Sigmoid colon (tissue), 6 donors: ENCODE measurements at regions not wholly inside any gene's neighbourhood (a gene's known extent, or its start where the extent isn't known, plus 50 kb on each side); places are given as distances from the start of the nearest gene placed in this dataset.
A peak's percentile ranks its signal among the peaks of the same experiment; 100 is the strongest.

Source experiments
- DNase-seq: peaks from one replicate; pipeline ENCODE4 v3.0.0-alpha.2; 2019
- H3K27ac ChIP-seq, 4 donors: fragments of 200-600 bp; sonication (generic); one replicate each; pipeline ENCODE4 v1.5.1; 2016 to 2019; ENCODE audit warnings: mild to moderate bottlenecking in 1 of 4
- H3K27me3 ChIP-seq, 3 donors: fragments of 200-600 bp; sonication (generic); one replicate each; pipeline ENCODE4 v1.5.1; 2019; ENCODE audit warnings: mild to moderate bottlenecking in 1 of 3
- H3K36me3 ChIP-seq, 4 donors: fragments of 200-600 bp; sonication (generic); one replicate each; pipeline ENCODE4 v1.5.1; 2016 to 2019
- H3K4me1 ChIP-seq, 4 donors: fragments of 200-600 bp; sonication (generic); one replicate each; pipeline ENCODE4 v1.5.1; 2017 to 2019
- H3K4me3 ChIP-seq, 4 donors: fragments of 200-600 bp; sonication (generic); one replicate each; pipeline ENCODE4 v1.5.1; 2017 to 2019; ENCODE audit warnings: mild to moderate bottlenecking in 2 of 4, moderate library complexity in 1 of 4
- H3K9me3 ChIP-seq, 4 donors: fragments of 200-600 bp in 3 of 4; sonication (generic) in 3 of 4; one replicate each; pipeline versions ENCODE4 v1.5.1 to v1.6.1; 2013 to 2019
- EP300 ChIP-seq, 4 donors: sonication (generic); formaldehyde crosslinking; IDR thresholded peaks; one replicate each; pipeline ENCODE4 v1.6.1; 2017; ENCODE audit warnings: antibody characterized with exemption in 4 of 4
- POLR2A ChIP-seq, 2 donors: fragments of 450-650 bp; IDR thresholded peaks; one replicate each; pipeline ENCODE4 v1.6.1; 2016; ENCODE audit warnings: antibody characterized with exemption in 2 of 2, mild to moderate bottlenecking in 2 of 2, moderate library complexity in 2 of 2
- POLR2AphosphoS5 ChIP-seq, 4 donors: sonication (generic); formaldehyde crosslinking; IDR thresholded peaks; one replicate each; pipeline ENCODE4 v1.6.1; 2017; ENCODE audit warnings: antibody characterized with exemption in 4 of 4
- WGBS, 2 donors: extraction: QIAGEN DNeasy Blood & Tissue Kit; methylation state at CpG; one replicate each; pipeline ENCODE4 v1.1.7; 2013; 5-methylcytosine and 5-hydroxymethylcytosine counted together
- intact Hi-C: fragments of 100-400 bp; cut with DNase I; formaldehyde crosslinking; loops from one replicate; pipeline ENCODE4 v1.15.1; 2023
- TF ChIP-seq, protein P1 (sequence below), 4 experiments: fragments of 450-650 bp in 3 of 4; fragments of 200-600 bp in 1 of 4; IDR thresholded peaks; one replicate each; pipeline ENCODE4 v1.5.1; 2016 to 2019; ENCODE audit warnings: antibody characterized with exemption in 4 of 4, mild to moderate bottlenecking in 3 of 4, moderate library complexity in 2 of 4
- donor health status: healthy with polysubstance abuse.
- donor health status: healthy.

DNA sequence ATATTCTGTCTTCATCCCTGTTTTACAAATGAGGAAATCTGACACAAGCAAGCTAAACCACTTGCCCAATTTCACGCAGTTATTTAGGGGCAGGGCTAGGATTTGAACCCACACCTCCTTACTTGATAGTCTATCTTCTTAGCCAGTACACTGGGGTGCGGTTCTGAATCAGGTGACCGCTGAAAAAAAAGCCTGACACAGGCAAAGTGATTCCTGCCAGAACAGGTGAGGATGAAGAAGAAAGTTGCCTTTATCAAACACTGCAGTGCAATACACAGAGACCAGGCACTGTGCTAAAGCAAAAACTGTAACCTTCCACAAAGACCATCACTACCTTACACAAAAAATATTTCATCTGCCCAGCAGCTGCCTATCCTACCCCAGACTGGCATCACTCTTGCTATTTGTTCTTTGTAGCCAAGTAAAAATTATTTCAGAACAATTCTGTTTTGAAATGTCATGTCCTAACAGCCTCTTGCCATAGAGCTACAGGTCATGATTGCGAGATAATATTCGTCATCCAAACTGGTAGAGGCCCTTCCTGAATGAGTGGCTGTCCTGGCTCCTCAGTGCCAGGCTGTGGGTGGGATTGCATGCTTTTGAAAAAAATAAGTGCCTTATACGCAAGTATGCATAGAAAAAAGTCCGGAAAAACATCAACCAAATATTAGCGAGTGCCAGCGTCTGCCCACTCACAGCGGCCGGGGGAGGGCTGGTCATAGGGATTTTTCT lies 142.3 kb upstream of the TPM1 start:
- TF ChIP-seq POLR2A (IDR thresholded peaks at IDR 0.05): no peak
- TF ChIP-seq EP300 (IDR thresholded peaks at IDR 0.05): peak in 1 of 4 donors; percentile 15
- WGBS, 2 donors: 85 to 90% methylated on average over 11 of the region's 11 CpGs
- H3K36me3 ChIP-seq: no peaks in the 10 kb centered on the region
- intact Hi-C loops: loop anchor here (10.0 kb wide), 1 partner anchor 115 kb away; no protein-coding TSS in a partner anchor
- H3K4me3 ChIP-seq: no peak overlapping the region
- H3K27me3 ChIP-seq: no peaks in the 10 kb centered on the region
- peaks cover 0 to 65% (median 60%) of the 10 kb centered on the region in 4 donors for H3K4me1 ChIP-seq
- H3K9me3 ChIP-seq: no peaks in the 10 kb centered on the region
- H3K27ac ChIP-seq: peak overlapping the region; percentile 85 to 96 (median 90)
- DNase-seq: no peak

DNA sequence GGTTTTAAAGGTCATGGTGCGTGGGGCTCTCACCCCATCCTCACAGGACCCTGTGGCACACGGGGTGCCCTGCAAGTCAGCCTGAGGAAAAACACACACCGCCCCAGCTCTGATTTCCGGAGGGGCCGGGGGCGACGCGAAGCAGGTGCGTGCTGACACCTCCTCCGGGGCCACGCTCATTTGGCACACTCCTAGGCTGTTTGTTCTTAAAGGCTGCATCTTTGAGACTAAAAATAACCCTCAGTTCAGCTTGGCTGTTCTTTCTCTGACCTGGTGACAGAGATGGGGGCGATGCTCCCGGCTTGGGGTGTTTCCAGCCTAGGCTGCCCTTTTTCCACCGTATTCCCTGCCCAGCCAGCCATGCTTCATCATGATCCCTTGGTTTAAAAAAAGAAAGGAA lies 141.5 kb upstream of the TPM1 start:
- WGBS, 2 donors: 89 to 95% methylated on average over 14 of the region's 14 CpGs
- Histone ChIP-seq H3K36me3 (no peaks in the 10 kb centered on the region), H3K27ac (peak overlapping the region; percentile 85 to 96 (median 90)), H3K27me3 (no peaks in the 10 kb centered on the region), H3K4me3 (no peak overlapping the region), H3K9me3 (no peaks in the 10 kb centered on the region), H3K4me1 (peaks cover 0 to 56% (median 51%) of the 10 kb centered on the region in 4 donors)
- TF ChIP-seq POLR2A (IDR thresholded peaks at IDR 0.05) (no peak), EP300 (IDR thresholded peaks at IDR 0.05) (peak in 3 of 4 donors; percentile 52 to 75 (median 67)), POLR2AphosphoS5 (IDR thresholded peaks at IDR 0.05) (peak; percentile 26 to 72 (median 62))
- TF ChIP-seq, protein P1, sequence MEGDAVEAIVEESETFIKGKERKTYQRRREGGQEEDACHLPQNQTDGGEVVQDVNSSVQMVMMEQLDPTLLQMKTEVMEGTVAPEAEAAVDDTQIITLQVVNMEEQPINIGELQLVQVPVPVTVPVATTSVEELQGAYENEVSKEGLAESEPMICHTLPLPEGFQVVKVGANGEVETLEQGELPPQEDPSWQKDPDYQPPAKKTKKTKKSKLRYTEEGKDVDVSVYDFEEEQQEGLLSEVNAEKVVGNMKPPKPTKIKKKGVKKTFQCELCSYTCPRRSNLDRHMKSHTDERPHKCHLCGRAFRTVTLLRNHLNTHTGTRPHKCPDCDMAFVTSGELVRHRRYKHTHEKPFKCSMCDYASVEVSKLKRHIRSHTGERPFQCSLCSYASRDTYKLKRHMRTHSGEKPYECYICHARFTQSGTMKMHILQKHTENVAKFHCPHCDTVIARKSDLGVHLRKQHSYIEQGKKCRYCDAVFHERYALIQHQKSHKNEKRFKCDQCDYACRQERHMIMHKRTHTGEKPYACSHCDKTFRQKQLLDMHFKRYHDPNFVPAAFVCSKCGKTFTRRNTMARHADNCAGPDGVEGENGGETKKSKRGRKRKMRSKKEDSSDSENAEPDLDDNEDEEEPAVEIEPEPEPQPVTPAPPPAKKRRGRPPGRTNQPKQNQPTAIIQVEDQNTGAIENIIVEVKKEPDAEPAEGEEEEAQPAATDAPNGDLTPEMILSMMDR (IDR thresholded peaks at IDR 0.05): no peak
- intact Hi-C loops: loop anchor here (10.0 kb wide), 1 partner anchor 116 kb away; no protein-coding TSS in a partner anchor
- peak; percentile 77 for DNase-seq

DNA sequence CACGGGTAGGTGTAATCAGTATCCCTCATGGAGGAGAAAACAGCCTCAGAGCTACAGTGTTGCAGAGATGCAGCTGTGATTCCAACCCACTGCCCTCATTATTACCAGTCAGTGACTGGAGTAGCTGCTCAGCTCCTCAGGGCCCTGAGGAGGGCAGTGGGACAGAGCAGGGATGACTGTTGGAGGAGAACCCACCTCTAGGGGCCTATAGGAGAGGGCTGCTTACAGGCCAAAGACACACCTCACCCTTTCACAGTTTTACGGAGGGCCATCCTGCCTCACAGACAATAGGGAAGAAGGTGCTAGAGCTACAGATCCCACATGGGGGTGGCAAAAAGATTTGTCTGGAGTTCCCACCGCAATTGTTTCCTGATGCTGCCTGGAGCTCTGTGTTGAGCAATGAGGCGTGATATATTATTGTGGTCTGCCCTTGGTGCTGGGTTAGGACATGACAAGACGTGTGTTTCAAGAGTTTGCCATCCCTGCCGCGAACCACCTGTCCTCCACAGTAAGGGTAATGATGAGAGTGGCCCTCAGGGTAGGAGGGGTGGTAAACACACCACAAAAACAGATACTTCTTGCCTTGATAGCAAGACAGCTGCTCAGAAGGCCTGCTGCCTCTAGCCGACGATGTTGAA lies 140.5 kb upstream of the TPM1 start:
- Histone ChIP-seq H3K36me3 (no peaks in the 10 kb centered on the region), H3K27me3 (no peaks in the 10 kb centered on the region), H3K4me3 (no peak overlapping the region), H3K27ac (peak overlapping the region; percentile 85 to 96 (median 90)), H3K9me3 (no peaks in the 10 kb centered on the region), H3K4me1 (peaks cover 0 to 53% (median 49%) of the 10 kb centered on the region in 4 donors)
- DNase-seq: no peak
- intact Hi-C loops: loop anchor here (10.0 kb wide), 1 partner anchor 117 kb away; no protein-coding TSS in a partner anchor
- TF ChIP-seq, protein P1 (IDR thresholded peaks at IDR 0.05): no peak
- TF ChIP-seq POLR2A (IDR thresholded peaks at IDR 0.05): no peak
- no peak for TF ChIP-seq EP300 (IDR thresholded peaks at IDR 0.05)
- no peak for TF ChIP-seq POLR2AphosphoS5 (IDR thresholded peaks at IDR 0.05)
- 90 to 93% methylated on average over 9 of the region's 9 CpGs for WGBS, 2 donors

DNA sequence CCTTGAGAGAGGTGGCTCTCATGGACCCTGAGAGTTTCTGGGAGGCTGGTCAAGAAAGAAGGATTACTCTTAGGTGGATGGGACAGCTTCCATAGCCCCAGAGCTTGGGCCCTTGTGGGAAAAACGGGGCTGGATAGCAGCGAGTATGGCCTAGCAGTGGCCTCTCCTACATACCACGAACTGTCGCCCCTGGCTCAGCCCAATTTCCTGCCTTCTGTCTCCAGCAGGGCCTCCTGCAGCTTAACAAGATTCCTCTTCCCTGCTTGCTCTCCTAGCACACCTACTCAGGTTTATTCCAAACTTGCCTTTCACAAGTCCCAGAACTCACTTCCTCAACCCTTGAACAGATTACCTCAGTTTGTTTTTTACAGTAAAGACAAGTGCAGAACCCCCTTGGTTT lies 139.7 kb upstream of the TPM1 start:
- H3K27ac ChIP-seq: peak overlapping the region in 1 of 4 donors; percentile 88
- 84 to 94% methylated on average over 4 of the region's 4 CpGs for WGBS, 2 donors
- peaks cover 0 to 53% (median 48%) of the 10 kb centered on the region in 4 donors for H3K4me1 ChIP-seq
- intact Hi-C loops: loop anchor here (10.0 kb wide), 1 partner anchor 118 kb away; no protein-coding TSS in a partner anchor
- no peaks in the 10 kb centered on the region for H3K27me3 ChIP-seq
- TF ChIP-seq POLR2AphosphoS5 (IDR thresholded peaks at IDR 0.05): no peak
- TF ChIP-seq POLR2A (IDR thresholded peaks at IDR 0.05): no peak
- no peak for TF ChIP-seq EP300 (IDR thresholded peaks at IDR 0.05)
- TF ChIP-seq, protein P1 (IDR thresholded peaks at IDR 0.05): no peak
- H3K9me3 ChIP-seq: no peaks in the 10 kb centered on the region
- no peak for DNase-seq
- no peak overlapping the region for H3K4me3 ChIP-seq
- H3K36me3 ChIP-seq: no peaks in the 10 kb centered on the region

DNA sequence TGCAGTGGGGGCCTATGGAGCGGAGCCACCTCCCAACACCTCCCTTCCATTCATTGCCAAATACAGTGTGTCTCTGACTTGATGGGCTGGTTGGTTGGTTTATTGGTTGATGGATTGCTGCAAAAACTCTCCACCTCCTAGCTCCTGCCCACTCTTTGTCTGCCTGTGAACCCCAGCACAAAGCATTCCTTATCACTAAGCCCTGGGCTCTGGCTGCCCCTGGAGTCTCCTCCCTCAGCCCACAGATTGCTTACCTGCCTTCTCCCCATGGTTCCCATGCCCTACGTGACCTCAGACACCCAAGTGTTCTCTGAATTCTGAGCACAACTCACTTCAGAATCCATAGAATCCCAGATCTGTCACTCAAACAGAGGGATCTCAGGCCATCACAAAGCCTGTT lies 139.1 kb upstream of the TPM1 start:
- 96 to 98% methylated on average over 2 of the region's 2 CpGs for WGBS, 2 donors
- Histone ChIP-seq H3K4me3 (no peak overlapping the region), H3K27me3 (no peaks in the 10 kb centered on the region), H3K27ac (peak overlapping the region in 1 of 4 donors; percentile 88), H3K36me3 (no peaks in the 10 kb centered on the region), H3K9me3 (no peaks in the 10 kb centered on the region), H3K4me1 (peaks cover 0 to 50% (median 44%) of the 10 kb centered on the region in 4 donors)
- intact Hi-C loops: loop anchor here (10.0 kb wide), 1 partner anchor 119 kb away; no protein-coding TSS in a partner anchor
- DNase-seq: no peak
- TF ChIP-seq, protein P1 (IDR thresholded peaks at IDR 0.05): no peak
- TF ChIP-seq EP300 (IDR thresholded peaks at IDR 0.05) (no peak), POLR2AphosphoS5 (IDR thresholded peaks at IDR 0.05) (no peak), POLR2A (IDR thresholded peaks at IDR 0.05) (no peak)
